ENCODE measurements at regions not wholly inside any gene's neighbourhood (a gene's known extent, or its start where the extent isn't known, plus 50 kb on each side); places are given as distances from the start of the nearest gene placed in this dataset.

DNA sequence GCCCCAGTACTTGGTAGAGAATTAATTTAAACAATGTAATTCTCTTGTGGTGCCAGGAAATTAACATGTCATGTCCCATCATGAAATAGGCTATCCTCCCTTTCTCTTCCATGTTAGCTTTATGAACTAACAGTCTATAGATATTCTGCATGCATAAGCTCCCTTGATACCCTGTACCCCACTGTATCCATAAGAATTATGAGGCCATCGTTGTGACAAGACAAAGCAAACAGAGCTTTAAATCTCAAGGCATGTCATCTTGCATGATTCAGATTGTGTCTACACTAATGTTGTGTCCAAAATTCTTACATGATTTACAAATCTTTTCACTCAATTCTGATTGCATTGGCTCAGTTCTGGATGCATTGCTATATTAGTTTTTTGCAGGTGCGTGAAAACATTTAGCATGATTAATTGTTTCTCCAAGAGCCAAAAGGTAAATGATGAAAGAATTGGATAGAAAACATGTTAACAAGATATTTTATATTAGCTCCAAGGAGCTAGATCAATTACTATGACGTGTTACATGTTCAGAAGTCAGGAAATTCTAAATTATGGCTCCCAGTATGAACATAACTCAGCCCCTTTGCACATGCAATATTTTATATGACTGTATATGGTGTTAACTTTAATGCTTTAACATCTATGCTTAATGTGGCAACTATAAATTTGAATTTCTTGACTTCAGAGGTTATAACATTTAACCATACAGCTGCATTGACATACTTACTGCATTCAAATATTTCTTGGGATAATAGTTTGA lies 620.3 kb downstream of the SLC4A3 start:
- ChIA-PET POLR2A (no interaction called here), CTCF (ENCODE audit: low intra/inter-chr PET ratio, low total read pairs) (no interaction called here)
- intact Hi-C loops (cut with micrococcal nuclease; ENCODE audit: unreplicated experiment) (no loop called here), in situ Hi-C loops (cut with HindIII; ENCODE audit: extremely low pct_ligation_motif_present, low pct_unique_long_range_greater_than_20kb) (no loop called here)
- BruUV-seq (replicated peaks): no TSS peak
- Histone ChIP-seq H3K36me3 (replicated peaks in 1 of 2; ENCODE audit: control insufficient read depth in 1 of 2, insufficient read depth in 2 of 2, low read length in 2 of 2) (no peaks in the 10 kb centered on the region), H3K27me3 (ENCODE audit: control insufficient read depth in 1 of 2, insufficient read depth in 2 of 2, low read length in 2 of 2) (no peaks in the 10 kb centered on the region), H2AFZ (ENCODE audit: low read length) (no peak overlapping the region), H4K20me1 (ENCODE audit: insufficient read depth, low read length) (no peaks in the 10 kb centered on the region), H3K27ac (ENCODE audit: extremely low read length, insufficient read depth, low read length) (no peak overlapping the region), H3K79me2 (ENCODE audit: insufficient read depth, low read length) (no peaks in the 10 kb centered on the region), H3K4me3 (replicated peaks in 1 of 3; ENCODE audit: insufficient read depth in 1 of 3, low read depth in 2 of 3, low read length in 3 of 3) (no peak overlapping the region), H3K9me3 (ENCODE audit: low read length) (no peaks in the 10 kb centered on the region), H3K4me1 (ENCODE audit: insufficient read depth, low read length) (no peaks in the 10 kb centered on the region), H3K9ac (ENCODE audit: insufficient read depth, low read depth, low read length) (no peak overlapping the region), H3K4me2 (ENCODE audit: low read depth, low read length) (no peak overlapping the region)
- 4% methylated on average over 3 of the region's 3 CpGs for WGBS (ENCODE audit: low lambda C conversion rate)
- ATAC-seq (no peak), DNase-seq (ENCODE audit: low spot score) (no peak), FAIRE-seq (no peak)
- TF ChIP-seq CREB1 (IDR thresholded peaks at IDR 0.05): peak; percentile 23; the same call in 1 of the 2 replicates
- TF ChIP-seq CREB1 (CRISPR knock-in tag; IDR thresholded peaks at IDR 0.05): no peak
- no peak for TF ChIP-seq ZNF367 (CRISPR knock-in tag; IDR thresholded peaks at IDR 0.05; ENCODE audit: borderline replicate concordance)

DNA sequence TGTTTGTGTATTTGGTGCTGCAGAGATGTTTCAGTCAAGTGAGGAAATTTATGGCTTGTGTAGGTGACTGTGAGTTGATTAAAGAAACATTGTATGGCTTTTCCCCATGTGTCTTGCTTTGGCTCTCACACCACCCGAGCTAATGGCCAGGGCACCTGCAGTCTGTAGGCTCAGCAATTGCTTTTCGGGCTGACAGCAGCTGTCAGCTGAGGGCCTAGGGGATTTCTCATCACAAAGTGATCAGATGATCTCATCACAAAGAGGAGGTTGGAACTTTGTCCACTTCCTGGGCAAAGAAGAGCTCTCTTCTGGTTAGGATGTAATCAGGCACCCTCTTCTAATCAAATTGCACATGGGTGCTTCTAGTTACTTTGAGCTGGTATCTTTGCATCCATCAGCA lies 632.2 kb downstream of the SLC4A3 start:
- no peaks in the 10 kb centered on the region for H3K4me1 ChIP-seq (ENCODE audit: insufficient read depth, low read length)
- intact Hi-C loops (cut with micrococcal nuclease; ENCODE audit: unreplicated experiment) (no loop called here), in situ Hi-C loops (cut with HindIII; ENCODE audit: extremely low pct_ligation_motif_present, low pct_unique_long_range_greater_than_20kb) (no loop called here)
- H3K36me3 ChIP-seq (replicated peaks in 1 of 2; ENCODE audit: control insufficient read depth in 1 of 2, insufficient read depth in 2 of 2, low read length in 2 of 2): no peaks in the 10 kb centered on the region
- FAIRE-seq (no peak), DNase-seq (ENCODE audit: low spot score) (no peak), ATAC-seq (no peak)
- H3K27ac ChIP-seq (ENCODE audit: extremely low read length, insufficient read depth, low read length): no peak overlapping the region
- BruUV-seq (replicated peaks): no TSS peak
- no peaks in the 10 kb centered on the region for H3K79me2 ChIP-seq (ENCODE audit: insufficient read depth, low read length)
- WGBS (ENCODE audit: low lambda C conversion rate): 7% methylated on average over 2 of the region's 2 CpGs
- H3K9me3 ChIP-seq (ENCODE audit: low read length): no peaks in the 10 kb centered on the region
- POLR2A ChIA-PET: no interaction called here
- CTCF ChIA-PET (ENCODE audit: low intra/inter-chr PET ratio, low total read pairs): no interaction called here
- H3K4me2 ChIP-seq (ENCODE audit: low read depth, low read length): no peak overlapping the region
- no peaks in the 10 kb centered on the region for H4K20me1 ChIP-seq (ENCODE audit: insufficient read depth, low read length)
- no peak overlapping the region for H2AFZ ChIP-seq (ENCODE audit: low read length)
- no peaks in the 10 kb centered on the region; a peak in 1 of 5 replicates for H3K27me3 ChIP-seq (ENCODE audit: control insufficient read depth in 1 of 2, insufficient read depth in 2 of 2, low read length in 2 of 2)
- no peak overlapping the region for H3K9ac ChIP-seq (ENCODE audit: insufficient read depth, low read depth, low read length)
- H3K4me3 ChIP-seq (replicated peaks in 1 of 3; ENCODE audit: insufficient read depth in 1 of 3, low read depth in 2 of 3, low read length in 3 of 3): no peak overlapping the region
- TF ChIP-seq, protein P1, sequence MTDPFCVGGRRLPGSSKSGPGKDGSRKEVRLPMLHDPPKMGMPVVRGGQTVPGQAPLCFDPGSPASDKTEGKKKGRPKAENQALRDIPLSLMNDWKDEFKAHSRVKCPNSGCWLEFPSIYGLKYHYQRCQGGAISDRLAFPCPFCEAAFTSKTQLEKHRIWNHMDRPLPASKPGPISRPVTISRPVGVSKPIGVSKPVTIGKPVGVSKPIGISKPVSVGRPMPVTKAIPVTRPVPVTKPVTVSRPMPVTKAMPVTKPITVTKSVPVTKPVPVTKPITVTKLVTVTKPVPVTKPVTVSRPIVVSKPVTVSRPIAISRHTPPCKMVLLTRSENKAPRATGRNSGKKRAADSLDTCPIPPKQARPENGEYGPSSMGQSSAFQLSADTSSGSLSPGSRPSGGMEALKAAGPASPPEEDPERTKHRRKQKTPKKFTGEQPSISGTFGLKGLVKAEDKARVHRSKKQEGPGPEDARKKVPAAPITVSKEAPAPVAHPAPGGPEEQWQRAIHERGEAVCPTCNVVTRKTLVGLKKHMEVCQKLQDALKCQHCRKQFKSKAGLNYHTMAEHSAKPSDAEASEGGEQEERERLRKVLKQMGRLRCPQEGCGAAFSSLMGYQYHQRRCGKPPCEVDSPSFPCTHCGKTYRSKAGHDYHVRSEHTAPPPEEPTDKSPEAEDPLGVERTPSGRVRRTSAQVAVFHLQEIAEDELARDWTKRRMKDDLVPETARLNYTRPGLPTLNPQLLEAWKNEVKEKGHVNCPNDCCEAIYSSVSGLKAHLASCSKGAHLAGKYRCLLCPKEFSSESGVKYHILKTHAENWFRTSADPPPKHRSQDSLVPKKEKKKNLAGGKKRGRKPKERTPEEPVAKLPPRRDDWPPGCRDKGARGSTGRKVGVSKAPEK (CRISPR knock-in tag; IDR thresholded peaks at IDR 0.05; ENCODE audit: borderline replicate concordance): no peak
- TF ChIP-seq KLF12 (CRISPR knock-in tag; IDR thresholded peaks at IDR 0.05; ENCODE audit: borderline replicate concordance): no peak
- TF ChIP-seq NFE2L1 (CRISPR knock-in tag; IDR thresholded peaks at IDR 0.05; ENCODE audit: borderline replicate concordance): no peak
- TF ChIP-seq, protein P2, sequence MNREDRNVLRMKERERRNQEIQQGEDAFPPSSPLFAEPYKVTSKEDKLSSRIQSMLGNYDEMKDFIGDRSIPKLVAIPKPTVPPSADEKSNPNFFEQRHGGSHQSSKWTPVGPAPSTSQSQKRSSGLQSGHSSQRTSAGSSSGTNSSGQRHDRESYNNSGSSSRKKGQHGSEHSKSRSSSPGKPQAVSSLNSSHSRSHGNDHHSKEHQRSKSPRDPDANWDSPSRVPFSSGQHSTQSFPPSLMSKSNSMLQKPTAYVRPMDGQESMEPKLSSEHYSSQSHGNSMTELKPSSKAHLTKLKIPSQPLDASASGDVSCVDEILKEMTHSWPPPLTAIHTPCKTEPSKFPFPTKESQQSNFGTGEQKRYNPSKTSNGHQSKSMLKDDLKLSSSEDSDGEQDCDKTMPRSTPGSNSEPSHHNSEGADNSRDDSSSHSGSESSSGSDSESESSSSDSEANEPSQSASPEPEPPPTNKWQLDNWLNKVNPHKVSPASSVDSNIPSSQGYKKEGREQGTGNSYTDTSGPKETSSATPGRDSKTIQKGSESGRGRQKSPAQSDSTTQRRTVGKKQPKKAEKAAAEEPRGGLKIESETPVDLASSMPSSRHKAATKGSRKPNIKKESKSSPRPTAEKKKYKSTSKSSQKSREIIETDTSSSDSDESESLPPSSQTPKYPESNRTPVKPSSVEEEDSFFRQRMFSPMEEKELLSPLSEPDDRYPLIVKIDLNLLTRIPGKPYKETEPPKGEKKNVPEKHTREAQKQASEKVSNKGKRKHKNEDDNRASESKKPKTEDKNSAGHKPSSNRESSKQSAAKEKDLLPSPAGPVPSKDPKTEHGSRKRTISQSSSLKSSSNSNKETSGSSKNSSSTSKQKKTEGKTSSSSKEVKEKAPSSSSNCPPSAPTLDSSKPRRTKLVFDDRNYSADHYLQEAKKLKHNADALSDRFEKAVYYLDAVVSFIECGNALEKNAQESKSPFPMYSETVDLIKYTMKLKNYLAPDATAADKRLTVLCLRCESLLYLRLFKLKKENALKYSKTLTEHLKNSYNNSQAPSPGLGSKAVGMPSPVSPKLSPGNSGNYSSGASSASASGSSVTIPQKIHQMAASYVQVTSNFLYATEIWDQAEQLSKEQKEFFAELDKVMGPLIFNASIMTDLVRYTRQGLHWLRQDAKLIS (CRISPR knock-in tag; IDR thresholded peaks at IDR 0.05): no peak
- TF ChIP-seq ZNF484 (CRISPR knock-in tag; IDR thresholded peaks at IDR 0.05; ENCODE audit: borderline replicate concordance, low read depth): no peak
- no peak for TF ChIP-seq ZNF879 (CRISPR knock-in tag; IDR thresholded peaks at IDR 0.05)
- no peak for TF ChIP-seq TCF7L2 (IDR thresholded peaks at IDR 0.05; ENCODE audit: low read depth, low read length)
- no peak for TF ChIP-seq SNAI1 (CRISPR knock-in tag; IDR thresholded peaks at IDR 0.05; ENCODE audit: borderline replicate concordance)
- no peak for TF ChIP-seq HNF4A (CRISPR knock-in tag; IDR thresholded peaks at IDR 0.05)
- TF ChIP-seq ZBTB8A (CRISPR knock-in tag; IDR thresholded peaks at IDR 0.05; ENCODE audit: borderline replicate concordance, low read depth): no peak
